IPS-NIHi7 (cell line): ENCODE measurements at regions not wholly inside any gene's neighbourhood (a gene's known extent, or its start where the extent isn't known, plus 50 kb on each side); places are given as distances from the start of the nearest gene placed in this dataset.
"Not testable (repeated sequence)": the region's sequence is repeated elsewhere in the genome, so short reads cannot be mapped to it uniquely, and the experiment has no call there.

ENCODE experiments used
- DNase-seq: peaks from one replicate; pipeline ENCODE4 v3.0.0; 2012; ENCODE audit warnings: mixed read lengths; ENCODE audit errors: extremely low spot score

DNA sequence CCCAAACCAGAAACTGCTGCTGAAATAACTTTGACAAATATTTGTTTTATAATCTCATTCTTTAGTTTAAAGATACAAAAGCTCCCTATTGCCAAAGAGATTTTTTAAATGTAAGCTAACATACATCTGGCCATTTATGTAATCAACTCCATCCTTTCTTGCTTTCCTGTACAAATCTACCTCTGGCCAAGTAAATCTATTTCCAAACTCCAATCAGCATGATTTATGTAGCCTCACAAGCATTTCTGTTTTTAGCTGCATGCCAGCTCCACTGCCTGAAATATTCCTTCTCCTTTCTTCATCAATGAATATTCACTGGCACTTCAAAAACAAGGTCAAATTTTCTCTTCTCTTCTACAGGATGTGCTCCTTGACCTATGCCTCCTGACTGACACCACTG lies 80.0 kb downstream of the SHOX2 start:
- no peak for DNase-seq

DNA sequence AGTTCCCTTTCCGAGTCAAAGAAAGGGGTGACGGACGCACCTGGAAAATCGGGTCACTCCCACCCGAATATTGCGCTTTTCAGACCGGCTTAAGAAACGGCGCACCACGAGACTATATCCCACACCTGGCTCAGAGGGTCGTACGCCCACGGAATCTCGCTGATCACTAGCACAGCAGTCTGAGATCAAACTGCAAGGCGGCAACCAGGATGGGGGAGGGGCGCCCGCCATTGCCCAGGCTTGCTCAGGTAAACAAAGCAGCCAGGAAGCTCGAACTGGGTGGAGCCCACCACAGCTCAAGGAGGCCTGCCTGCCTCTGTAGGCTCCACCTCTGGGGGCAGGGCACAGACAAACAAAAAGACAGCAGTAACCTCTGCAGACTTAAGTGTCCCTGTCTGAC lies 86.3 kb downstream of the SHOX2 start:
- DNase-seq = not testable (repeated sequence)

GRCh38 chr3:158018462-158018861 lies 87.8 kb downstream of the SHOX2 start:
- no peak for DNase-seq

- DNase-seq = no peak
Measured at GRCh38 chr3:158012901-158013300, 93.3 kb downstream of the SHOX2 start.

GRCh38 chr3:158005391-158006100 lies 100.7 kb downstream of the SHOX2 start:
- DNase-seq = no peak

DNA sequence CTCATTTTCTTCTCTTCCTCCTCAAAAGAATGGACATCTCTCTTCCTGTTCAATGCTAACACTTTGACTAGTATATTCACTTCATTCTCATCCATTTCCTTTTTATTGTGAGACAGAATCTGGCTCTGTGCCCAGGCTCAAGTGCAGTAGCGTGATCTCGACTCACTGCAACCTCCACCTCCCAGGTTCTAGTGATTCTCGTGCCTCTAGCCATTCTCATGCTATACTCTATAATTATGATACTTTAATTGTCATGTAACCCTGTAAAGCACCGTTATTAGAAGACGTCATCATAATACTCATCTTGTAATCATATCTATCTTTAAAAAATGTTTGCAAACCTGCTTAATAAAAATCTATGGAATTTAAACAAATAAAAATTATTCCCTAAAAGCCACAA lies 107.0 kb downstream of the SHOX2 start:
- no peak for DNase-seq

DNA sequence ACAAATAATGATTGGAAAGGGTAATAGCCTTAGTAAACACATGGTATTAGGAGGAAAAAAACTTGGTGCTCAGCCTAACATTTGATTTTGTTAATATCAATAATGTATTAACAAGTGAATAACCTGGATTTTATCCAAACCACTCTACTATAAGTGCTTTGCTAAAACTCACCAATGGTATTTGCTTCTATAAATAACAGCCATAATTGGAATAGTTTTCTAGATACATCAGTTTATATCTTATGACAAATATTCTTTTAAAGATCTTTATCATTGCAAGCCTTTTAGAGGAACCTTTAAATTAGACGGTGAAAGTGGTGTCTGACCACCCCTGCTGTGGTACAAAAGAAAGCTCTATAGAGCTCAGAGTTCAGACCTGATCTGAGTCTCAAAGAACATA lies 123.9 kb downstream of the SHOX2 start:
- no peak for DNase-seq

- no peak for DNase-seq
Measured at GRCh38 chr3:157981819-157982218, 124.4 kb downstream of the SHOX2 start.

GRCh38 chr3:157979022-157979421 lies 127.2 kb downstream of the SHOX2 start:
- no peak for DNase-seq

DNA sequence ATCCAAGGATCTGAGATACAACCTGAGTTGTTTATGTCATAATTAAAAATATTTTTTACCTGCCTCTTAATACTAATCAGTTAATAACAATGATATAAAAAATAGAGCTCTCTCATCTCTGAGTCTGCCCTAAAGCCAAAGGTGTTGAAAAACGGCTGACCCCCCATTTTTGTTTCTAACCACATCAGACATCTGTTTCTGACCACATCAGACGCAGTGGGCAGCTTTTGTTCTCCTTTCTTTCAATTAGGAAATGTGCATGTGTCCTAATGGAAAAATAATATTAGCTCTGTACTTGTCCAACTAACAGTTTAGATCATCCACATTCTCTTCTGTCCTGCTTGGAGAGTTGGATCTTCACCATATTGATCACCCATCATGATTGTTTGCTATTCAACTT lies 144.6 kb downstream of the SHOX2 start:
- DNase-seq = no peak

DNA sequence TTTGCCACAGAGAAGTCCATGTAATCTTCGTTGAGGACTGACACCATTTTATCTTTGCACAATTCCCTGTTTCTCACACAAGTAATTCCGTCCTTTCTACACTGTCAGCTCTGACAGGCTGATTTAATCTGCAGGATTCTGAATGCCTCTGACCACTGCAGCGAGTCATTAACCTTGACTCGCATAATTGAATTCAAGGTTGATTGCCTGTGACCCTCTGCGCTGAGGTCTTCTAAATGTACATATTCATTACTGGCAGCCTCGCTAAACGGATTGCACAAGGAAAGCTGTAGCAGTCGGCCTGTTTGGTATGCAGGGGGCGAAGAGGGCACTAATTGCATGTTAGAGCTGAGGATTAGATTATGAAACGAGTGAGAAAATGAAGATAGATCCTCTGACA lies 147.8 kb downstream of the SHOX2 start:
- no peak for DNase-seq

GRCh38 chr3:157956850-157957249 lies 149.4 kb downstream of the SHOX2 start:
- peak; percentile 22 for DNase-seq

- no peak for DNase-seq
Measured at GRCh38 chr3:157956176-157956575, 150.0 kb downstream of the SHOX2 start.

DNA sequence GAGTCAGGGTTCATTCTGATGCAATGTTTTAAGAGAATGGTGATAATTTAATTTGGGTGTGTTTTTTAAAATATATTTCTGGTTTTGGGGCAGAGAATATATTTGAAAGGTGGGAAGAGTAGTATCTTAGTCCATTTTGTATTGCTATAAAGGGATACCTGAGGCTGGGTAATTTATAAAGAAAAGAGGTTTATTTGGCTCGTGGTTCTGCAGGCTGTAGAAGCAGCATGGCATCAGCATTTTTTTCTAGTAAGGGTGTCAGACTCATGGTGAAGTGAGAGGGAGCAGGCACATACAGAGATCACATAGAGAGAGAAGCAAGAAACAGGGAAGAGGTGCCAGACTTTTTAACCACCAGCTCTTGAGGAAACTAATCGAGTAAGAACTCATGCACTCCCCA lies 152.7 kb downstream of the SHOX2 start:
- no peak for DNase-seq

DNA sequence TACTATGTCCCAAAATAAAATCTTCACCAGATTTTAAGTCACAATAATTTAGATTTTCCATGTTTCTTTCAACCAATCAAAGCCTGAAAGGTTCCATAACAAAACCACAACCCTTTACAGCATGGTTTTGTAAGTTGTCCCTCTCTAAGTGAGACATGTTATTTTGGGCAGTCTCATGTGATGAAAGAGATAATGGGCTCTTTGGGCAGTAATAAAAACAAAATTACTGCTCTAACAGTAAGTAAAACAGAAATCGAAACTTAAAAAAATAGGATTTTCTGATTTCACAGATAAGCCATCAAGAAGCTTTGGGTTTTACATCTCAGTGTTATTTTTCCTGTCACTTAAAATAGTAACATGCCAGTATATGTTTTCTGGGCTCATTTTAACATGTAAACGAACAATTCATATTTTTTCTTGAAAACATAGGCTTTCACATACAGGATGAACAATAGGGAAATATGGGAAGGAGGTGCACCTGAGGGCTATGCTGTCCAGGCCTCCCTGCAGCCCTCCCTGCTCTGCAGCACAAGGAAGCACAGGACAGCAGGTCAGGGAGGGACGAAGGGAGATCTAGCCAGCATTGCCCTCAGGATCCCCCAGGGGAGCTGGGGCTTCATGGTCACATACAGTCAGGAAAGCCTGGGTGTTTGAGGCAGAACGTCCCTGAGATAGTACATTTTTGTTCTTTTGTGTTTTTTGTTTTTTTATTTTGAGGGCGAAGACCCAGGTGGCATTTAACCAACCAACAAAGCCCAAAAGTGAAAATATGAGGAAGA lies 157.4 kb downstream of the SHOX2 start:
- no peak for DNase-seq

- no peak for DNase-seq
Measured at GRCh38 chr3:157939166-157939565, 167.1 kb downstream of the SHOX2 start.

DNA sequence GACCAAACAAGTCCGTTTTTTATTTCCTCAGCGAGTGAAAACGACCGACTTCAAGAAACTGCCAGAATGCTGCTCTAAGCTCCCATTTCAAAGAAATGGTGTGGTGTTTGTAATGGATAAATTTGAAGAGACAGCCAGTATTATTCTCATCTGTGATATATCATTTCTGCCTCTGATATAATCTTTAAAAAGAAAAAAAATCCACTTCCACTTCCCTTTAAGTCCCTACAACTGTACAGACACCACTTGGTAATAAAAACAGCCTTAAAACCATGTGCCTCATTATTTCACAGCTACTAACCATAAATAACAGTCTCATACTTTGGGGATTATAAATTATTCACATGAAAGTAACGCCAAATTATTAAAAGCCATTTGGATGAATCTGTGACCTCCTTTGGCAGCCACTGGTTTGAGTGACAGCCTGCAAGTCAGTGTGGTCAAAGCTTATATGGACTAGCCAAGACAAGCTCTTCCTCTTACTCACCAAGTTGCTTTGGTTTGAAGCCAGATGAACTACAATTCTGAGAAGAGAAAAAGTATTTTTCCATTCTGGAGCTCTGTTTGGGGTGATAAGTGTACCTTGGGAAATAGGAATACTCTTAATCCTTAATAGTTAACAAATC lies 168.0 kb downstream of the SHOX2 start:
- no peak for DNase-seq

DNA sequence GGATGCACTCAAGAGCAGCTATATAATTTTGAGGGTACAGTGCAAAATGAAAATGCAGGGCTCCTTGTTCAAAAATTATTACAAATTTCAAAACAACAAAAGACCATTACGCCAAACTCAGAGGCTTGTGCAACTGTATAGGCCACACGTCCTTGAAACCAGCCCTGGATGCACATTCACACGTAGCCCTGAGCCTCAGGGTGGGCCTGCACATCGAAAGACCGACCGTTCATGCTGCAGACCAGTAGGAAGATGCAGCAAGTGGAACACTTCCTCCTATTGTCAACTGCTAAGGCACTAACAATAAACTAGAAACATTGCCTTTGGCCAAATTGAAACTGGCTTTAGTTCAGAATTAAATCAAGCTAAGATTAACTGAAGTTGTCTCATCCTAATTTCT lies 174.7 kb downstream of the SHOX2 start:
- DNase-seq = no peak

DNA sequence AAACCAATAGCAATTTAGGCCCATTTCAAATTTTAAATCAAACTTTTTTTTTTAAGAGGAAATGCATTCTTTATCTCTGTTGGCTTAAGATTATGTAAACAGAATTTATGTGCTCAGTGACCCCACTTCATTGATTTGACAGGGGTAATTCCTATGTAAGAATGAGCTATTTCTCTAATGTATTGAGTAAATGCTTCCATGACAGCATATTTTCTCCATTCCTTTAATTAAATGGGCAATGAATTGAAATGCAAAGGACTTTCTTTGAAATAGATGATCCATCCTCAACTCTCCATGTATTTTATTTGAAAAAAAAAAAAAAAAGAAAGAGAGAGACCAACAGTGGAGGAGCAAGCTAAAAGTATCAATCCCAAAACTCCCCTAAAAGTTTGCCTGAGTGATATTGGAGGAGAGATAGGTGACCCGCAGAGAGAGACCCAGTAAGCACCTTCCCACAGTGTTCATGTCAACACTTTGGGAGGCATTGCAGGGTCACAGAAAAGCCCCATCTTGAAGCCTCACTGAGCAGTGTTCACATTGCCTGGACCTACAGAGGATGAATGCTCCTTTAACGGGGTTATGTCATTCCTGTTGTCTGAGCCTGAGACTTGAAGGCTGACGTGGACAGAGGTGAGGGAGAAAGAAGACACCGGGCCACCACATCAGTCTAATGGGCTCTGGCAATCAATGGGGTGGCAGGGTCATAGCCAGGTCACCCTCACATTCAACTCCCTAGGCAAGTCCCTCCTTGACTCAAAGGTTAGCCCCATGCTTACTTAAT lies 176.0 kb downstream of the SHOX2 start:
- no peak for DNase-seq

DNA sequence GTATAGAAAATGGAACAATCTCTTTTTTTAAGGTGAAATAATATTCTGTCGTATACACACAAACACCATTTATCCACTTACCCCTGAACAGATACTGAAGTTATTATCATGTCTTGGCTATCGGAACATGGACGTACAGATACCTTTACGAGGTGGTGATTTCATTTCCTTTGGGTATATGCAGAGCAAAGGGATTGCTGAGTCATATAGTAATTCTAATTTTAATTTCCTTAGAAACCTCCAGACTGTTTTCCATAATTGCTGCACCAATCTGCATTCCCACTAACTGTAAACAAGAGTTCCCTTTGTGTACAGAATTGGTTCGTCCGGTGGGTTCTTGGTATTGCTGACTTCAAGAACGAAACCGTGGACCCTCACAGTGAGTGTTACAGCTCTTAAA lies 179.4 kb downstream of the SHOX2 start:
- no peak for DNase-seq

GRCh38 chr3:157922614-157923013 lies 183.6 kb downstream of the SHOX2 start:
- no peak for DNase-seq

DNA sequence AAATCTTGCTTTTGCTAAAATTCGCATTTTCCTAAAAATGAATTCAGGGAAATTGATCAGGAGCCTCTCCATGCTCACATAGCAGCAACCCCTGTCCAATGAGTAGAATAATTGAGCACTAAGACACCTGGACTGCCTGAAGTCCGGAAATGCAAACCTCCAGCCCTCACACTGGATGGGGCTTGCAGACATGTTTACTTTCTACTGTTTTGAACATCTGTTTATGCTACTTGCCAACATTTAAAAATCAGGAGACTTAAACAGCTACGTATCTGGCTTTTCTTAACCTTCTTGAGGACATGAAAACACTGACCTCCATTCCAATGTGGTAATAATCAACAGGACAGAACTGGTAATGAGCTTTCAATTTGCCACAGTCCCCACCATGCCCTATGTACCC lies 184.4 kb downstream of the SHOX2 start:
- DNase-seq = no peak
